GM21786 (cell line): ENCODE measurements at regions not wholly inside any gene's neighbourhood (a gene's known extent, or its start where the extent isn't known, plus 50 kb on each side); places are given as distances from the start of the nearest gene placed in this dataset.

Experiments used
- ATAC-seq: cut with Tn5 transposase; IDR thresholded peaks from one replicate; pipeline ENCODE4 v1.9.1; 2021; ENCODE audit not compliant: unreplicated experiment

GRCh38 chr4:156656896-156657295 lies 314.7 kb downstream of the PDGFC start:
- ATAC-seq: no peak

GRCh38 chr4:156654410-156654809 lies 317.2 kb downstream of the PDGFC start:
- ATAC-seq: no peak

DNA sequence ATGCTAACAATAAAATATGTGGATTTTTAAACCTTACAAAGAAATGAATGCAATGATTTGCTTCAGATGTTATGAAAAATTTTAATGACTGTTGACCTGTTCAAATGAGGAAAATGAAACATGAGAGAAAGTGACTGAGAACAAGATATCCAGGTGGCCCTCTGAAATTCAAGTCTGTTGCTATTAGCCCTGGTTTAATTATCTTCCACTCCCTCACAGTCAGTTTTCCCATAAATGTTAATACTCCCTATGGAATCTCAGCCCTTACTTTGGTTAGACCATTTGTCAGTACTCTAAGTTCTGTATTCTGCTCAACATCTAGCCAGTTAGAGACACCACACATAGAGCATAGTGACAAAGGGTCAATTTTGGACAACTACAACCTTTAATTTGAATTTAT lies 327.8 kb downstream of the PDGFC start:
- no peak for ATAC-seq

DNA sequence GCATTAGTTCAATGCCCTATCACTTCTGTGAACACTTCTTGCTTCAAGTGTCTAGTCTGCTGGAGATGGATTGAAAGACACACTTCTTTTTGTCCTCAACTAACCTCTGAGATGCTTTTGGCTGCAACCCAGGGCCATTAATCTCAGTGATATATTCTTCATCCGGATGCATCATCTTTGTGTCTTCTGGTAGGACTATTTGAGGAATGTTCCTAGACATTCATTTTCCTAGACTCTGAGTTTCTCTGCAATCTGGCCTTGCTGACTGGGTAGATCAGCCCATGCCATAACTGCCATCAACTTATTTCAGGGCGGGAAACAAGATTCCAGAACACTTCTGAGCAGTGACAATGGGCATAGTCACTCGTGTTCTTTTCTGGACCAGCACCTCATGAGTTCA lies 329.4 kb downstream of the PDGFC start:
- no peak for ATAC-seq

GRCh38 chr4:156638925-156639605 lies 332.5 kb downstream of the PDGFC start:
- ATAC-seq: no peak

DNA sequence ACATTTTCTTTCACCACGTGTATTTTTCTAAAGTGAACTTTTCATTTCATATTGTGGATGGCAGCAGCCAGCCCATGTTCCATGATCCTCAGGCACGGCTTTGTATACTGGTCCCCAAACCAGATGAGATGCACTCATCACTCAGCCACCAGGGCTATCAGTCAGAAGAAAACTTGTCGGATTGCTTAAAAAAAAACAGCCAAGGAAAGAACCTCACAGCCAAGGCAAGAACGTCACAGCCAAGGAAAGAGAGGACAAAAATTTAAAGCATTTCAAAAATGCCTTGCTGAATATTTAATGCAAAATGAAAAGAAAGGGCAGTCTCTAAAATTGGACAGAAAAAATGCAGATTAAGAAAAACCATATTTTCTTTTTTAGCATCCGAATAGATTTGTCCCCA lies 333.3 kb downstream of the PDGFC start:
- ATAC-seq: no peak

GRCh38 chr4:156636381-156636780 lies 335.2 kb downstream of the PDGFC start:
- ATAC-seq: no peak

DNA sequence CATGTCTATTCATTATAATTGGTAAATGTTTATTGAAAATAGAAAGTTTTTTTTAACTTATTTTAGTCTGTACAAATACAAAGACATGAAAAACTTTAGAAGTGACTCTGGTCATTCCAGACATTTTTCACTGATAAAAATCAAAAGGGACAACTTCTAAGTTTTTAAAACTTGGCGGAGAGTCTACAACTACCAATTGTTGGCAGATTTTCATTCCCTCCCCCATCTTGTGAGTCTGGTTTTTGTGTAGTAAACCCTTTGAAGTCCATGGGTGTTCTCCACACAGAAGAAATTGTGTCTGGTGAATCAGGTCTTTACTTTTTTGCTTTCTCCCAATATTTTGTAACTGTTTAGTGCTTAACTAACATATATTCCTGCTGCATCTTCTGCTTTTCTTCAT lies 336.5 kb downstream of the PDGFC start:
- no peak for ATAC-seq

- ATAC-seq: no peak
Observed at GRCh38 chr4:156634612-156635011, 337.0 kb downstream of the PDGFC start.

DNA sequence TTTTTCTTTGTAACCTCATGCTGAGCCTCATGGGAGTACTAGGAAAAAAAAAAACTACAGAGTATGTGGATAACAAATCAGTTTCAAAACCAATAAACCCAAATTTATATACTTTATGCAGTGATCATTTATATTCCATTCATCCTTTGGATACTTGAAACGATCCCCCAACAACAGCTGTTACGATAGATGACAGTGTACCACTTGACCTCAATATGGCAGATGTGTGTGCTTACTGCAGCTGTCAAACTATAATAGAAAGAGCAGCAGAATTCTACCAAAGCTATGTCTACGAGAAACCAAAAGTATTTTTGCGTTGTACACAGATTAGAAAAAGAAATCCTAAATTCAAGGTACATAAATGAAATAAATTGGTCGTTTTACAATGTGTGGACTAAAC lies 337.8 kb downstream of the PDGFC start:
- no peak for ATAC-seq

DNA sequence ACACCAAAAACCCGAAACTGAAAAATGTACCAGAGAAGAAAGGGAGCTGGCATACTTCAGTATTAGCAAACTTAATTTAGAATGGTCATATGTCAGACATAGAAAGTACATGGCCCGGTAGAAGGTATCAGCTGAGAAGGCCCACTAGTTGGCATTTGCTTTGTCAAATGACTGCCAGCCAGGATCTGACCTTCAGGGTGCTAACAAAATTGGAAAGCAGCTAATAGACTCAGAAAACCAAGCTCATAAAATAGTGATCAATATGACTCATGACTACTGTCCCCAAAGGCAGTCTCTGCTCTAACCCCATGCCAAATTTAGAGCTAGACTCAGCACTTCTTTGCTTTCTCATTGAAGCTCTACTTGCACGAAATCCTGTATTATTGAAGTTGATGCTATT lies 342.7 kb downstream of the PDGFC start:
- no peak for ATAC-seq

DNA sequence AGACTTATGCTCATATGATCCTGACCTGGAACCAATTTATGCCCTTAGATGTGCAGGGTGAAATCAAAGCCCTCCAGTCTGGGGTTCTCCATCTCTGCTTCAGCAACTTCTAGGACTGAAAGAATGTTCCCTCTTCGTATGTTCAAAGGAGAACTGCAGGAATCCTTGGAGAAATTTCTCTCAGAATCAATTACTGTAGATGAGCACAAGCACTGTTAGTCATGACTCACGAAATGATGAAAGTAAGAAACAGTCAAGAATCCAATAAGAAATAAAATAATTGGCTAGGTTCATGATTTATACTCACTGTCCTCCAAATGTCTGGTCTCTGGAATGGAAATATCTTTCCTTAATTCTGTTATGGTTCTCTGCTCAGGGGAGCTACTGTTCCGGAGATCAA lies 348.2 kb downstream of the PDGFC start:
- no peak for ATAC-seq

DNA sequence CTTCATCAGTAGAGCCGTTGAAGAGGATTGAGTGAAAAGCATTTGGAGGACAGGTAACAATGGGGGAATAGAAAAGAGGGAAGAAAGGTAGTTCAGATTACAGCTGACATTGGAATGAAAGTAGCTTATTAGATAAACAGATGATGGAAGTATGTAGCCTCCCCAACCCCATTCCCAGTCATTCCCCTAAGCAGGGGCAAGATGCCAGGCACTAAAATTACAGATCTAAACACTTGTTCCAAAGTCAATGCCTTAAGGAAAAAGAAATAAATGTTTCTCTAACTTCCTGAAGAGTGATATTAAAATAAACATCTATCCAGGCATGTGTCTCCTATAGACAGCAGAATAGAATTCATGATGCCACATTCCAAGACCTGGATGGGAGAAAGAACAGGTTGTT lies 350.8 kb downstream of the PDGFC start:
- ATAC-seq: no peak

DNA sequence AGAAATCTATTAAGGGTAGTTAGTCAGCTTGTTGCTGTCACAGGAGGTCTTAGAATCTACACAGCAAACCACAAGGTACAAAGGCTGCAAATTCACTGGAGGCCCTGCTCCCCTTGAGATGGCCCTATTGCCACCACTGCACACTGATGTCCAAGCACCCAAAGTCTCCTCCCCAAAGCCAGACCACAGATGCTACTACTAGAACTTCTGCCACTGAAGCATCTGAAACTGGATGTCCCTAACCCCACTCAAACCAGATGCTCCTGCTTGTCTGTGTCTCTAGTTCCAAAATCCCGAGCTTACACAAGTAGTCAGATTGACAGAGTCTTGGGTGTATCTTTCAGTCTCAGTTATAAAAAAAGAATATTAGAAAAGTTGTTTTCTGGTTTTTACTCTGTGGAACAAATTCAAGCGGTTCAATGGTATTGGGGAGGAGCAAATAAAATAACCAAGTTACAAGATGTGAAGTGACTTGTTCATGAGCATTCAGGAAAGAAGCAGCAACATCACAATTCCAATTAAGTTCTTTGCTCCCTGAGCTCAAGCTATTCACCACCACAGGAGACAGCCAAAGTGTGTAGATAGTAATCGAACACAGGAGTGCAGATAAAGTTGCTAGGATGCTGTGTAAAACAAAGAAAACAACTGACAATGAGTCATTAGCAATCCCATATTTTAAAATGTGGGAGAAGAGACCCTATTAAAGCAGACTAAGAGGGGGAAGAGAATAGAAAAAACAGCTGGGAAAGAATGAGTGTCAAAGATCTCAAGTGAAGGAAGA lies 352.3 kb downstream of the PDGFC start:
- ATAC-seq: no peak

- no peak for ATAC-seq
Observed at GRCh38 chr4:156615066-156615531, 356.5 kb downstream of the PDGFC start.

GRCh38 chr4:156614536-156614935 lies 357.1 kb downstream of the PDGFC start:
- ATAC-seq: no peak

DNA sequence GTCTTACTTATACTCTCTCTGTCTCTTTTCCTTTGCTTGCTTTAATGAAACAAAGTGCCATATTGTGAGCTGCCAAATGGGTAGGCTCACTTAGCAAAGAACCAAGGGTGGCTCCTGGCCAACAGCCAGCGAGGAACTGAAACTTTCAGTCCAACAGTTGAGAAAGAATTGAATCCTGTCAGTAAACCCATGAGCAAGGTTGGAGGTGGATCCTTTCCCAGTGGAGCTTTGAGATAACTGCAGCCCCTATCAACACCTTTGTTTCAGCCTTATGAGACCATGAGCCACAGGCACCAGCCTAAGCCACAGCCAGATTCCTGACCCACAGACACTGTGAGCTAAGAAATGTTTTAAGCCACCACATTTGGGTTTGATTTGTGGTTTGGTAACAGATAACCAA lies 362.2 kb downstream of the PDGFC start:
- ATAC-seq: no peak

DNA sequence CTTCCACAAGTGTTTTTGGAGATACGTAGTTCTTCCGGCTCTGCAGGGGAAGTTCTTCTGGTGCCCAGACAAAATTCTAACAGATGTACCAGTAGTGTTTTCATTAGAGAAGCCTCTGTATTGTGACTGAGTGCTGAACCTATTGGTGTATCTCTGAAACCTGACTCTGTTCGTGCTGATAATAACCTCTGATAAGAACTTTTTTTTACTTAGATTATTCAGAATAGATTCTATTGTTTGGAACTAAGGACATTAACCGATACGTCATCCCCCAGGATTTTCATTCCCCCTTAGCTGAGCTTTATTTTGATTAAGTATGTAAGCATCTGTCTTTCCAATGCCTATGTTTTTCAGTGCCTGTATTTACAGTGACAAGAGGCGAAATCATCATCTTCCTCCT lies 362.9 kb downstream of the PDGFC start:
- ATAC-seq: no peak

- no peak for ATAC-seq
Observed at GRCh38 chr4:156607478-156607857, 364.1 kb downstream of the PDGFC start.

GRCh38 chr4:156606554-156607477 lies 364.8 kb downstream of the PDGFC start:
- no peak for ATAC-seq

DNA sequence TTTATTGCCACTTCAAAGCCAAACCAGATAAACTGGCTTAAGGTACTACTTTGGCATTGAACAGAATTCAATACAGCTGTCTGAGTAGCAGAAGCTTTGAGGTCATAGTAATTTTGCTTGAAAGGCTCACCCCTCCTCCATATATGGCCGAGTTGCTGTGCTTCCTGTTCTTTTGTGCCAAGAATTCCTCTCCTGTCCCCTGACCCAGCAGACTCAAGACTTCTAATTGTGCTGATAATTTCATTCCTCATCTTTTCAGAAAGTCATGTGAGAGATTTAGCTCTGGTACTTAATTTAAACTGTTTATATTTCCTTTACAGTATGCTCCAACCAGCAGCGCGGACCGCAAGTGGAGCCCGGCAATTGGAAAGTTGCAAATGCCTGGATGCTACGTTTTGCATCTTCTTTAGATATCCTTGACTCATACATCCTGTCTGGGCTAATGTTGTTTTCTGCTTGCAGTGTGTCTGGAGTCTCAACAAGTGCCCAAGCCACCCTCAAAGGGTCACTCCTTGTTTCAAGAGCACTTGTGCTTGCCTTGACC lies 373.4 kb downstream of the PDGFC start:
- no peak for ATAC-seq
